Lung (tissue), 11 donors: ENCODE measurements at regions not wholly inside any gene's neighbourhood (a gene's known extent, or its start where the extent isn't known, plus 50 kb on each side); places are given as distances from the start of the nearest gene placed in this dataset.

ENCODE experiments used
- ATAC-seq: fragments of 200-7000 bp; cut with Tn5 transposase; one replicate; pipeline ENCODE4 v1.9.1; 2020; ENCODE audit warnings: moderate number of reproducible peaks; ENCODE audit not compliant: insufficient read depth, low FRiP score
- DNase-seq, 3 donors: peaks; one replicate each; pipeline ENCODE4 v3.0.0-alpha.2; 2013 to 2017
- H3K27ac ChIP-seq, 2 donors: one replicate each; pipeline ENCODE4 v1.5.1; 2013; ENCODE audit warnings: mild to moderate bottlenecking in 2 of 2, moderate library complexity in 2 of 2, control low read depth in 1 of 2, inconsistent platforms in 1 of 2, low read depth in 1 of 2, low read length in 1 of 2
- H3K27me3 ChIP-seq, 3 donors: one replicate each; pipeline ENCODE4 v1.5.1; 2013; ENCODE audit warnings: low read length in 2 of 3; ENCODE audit not compliant: control insufficient read depth in 3 of 3, insufficient read depth in 3 of 3
- H3K36me3 ChIP-seq, 4 donors: one replicate each; pipeline ENCODE4 v1.5.1; 2013; ENCODE audit warnings: low read length in 4 of 4, mild to moderate bottlenecking in 1 of 4, moderate library complexity in 1 of 4; ENCODE audit not compliant: control insufficient read depth in 4 of 4, insufficient read depth in 4 of 4
- H3K4me1 ChIP-seq, 5 donors: one replicate each; pipeline ENCODE4 v1.5.1; 2013; ENCODE audit warnings: low read length in 5 of 5, mild to moderate bottlenecking in 2 of 5, moderate library complexity in 1 of 5; ENCODE audit not compliant: control insufficient read depth in 5 of 5, insufficient read depth in 5 of 5
- H3K4me3 ChIP-seq: one replicate; pipeline ENCODE4 v1.5.1; 2013; ENCODE audit warnings: mild to moderate bottlenecking, control low read depth, moderate library complexity
- H3K9ac ChIP-seq, 2 donors: one replicate each; pipeline ENCODE4 v1.5.1; 2013; ENCODE audit warnings: low read length in 2 of 2, control low read depth in 1 of 2; ENCODE audit not compliant: insufficient read depth in 1 of 2
- H3K9me3 ChIP-seq, 4 donors: one replicate each; pipeline ENCODE4 v1.5.1; 2013; ENCODE audit warnings: low read length in 3 of 4, mild to moderate bottlenecking in 1 of 4, moderate library complexity in 1 of 4; ENCODE audit not compliant: control insufficient read depth in 4 of 4, insufficient read depth in 3 of 4
- CTCF ChIP-seq: IDR thresholded peaks from 2 replicates; pipeline ENCODE4 v1.5.1; 2012; ENCODE audit warnings: mild to moderate bottlenecking; ENCODE audit errors: control extremely low read depth, extremely low read depth
- WGBS, 2 donors: extraction: QIAGEN DNeasy Blood & Tissue Kit; methylation state at CpG; one replicate each; pipeline ENCODE4 v1.1.7; 2013; 5-methylcytosine and 5-hydroxymethylcytosine counted together
- donor health status: control.
- donor health status: control.
- donor health status: Bipolar disorder and iron deficiency.
- donor health status: healthy.
- donor health status: DM: yes; HTN: yes; CAD: no.

GRCh38 chr1:73176902-73177301, 894.6 kb upstream of the NEGR1 start:
- Histone ChIP-seq H3K27ac (no peak overlapping the region), H3K4me3 (no peak overlapping the region), H3K9ac (no peak overlapping the region), H3K27me3 (no peaks in the 10 kb centered on the region), H3K36me3 (no peaks in the 10 kb centered on the region), H3K4me1 (no peaks in the 10 kb centered on the region), H3K9me3 (peaks cover 0 to 6% (median 2%) of the 10 kb centered on the region in 4 donors)
- WGBS, 2 donors, result 87% methylated on average over 2 of the region's 2 CpGs
- DNase-seq, result no peak
- no peak for ATAC-seq
- no peak for TF ChIP-seq CTCF

- Histone ChIP-seq H3K4me1 (no peaks in the 10 kb centered on the region), H3K9ac (no peak overlapping the region), H3K4me3 (no peak overlapping the region), H3K27ac (no peak overlapping the region), H3K27me3 (no peaks in the 10 kb centered on the region), H3K36me3 (no peaks in the 10 kb centered on the region), H3K9me3 (peaks cover 0 to 1% (median 0%) of the 10 kb centered on the region in 4 donors)
- WGBS, 2 donors, result 46 to 62% methylated on average over 2 of the region's 2 CpGs
- DNase-seq (no peak), ATAC-seq (no peak)
- no peak for TF ChIP-seq CTCF
These were observed 884.8 kb upstream of the NEGR1 start for GRCh38 chr1:73167009-73167657.

GRCh38 chr1:73162564-73162963, 880.2 kb upstream of the NEGR1 start:
- no peak for TF ChIP-seq CTCF
- WGBS, 2 donors, result 52 to 53% methylated on average over 5 of the region's 5 CpGs

GRCh38 chr1:73161418-73161817, 879.1 kb upstream of the NEGR1 start:
- 78 to 87% methylated on average over 1 of the region's 1 CpG for WGBS, 2 donors
- Histone ChIP-seq H3K9me3 (no peaks in the 10 kb centered on the region), H3K27ac (no peak overlapping the region), H3K27me3 (no peaks in the 10 kb centered on the region), H3K36me3 (no peaks in the 10 kb centered on the region), H3K9ac (no peak overlapping the region), H3K4me3 (no peak overlapping the region), H3K4me1 (no peaks in the 10 kb centered on the region)
- ATAC-seq, result no peak
- TF ChIP-seq CTCF, result no peak
- no peak for DNase-seq

More at GRCh38 chr1:73162564-73162963, 880.2 kb upstream of the NEGR1 start:
- no peak for ATAC-seq
- no peak overlapping the region for H3K9ac ChIP-seq
- H3K4me3 ChIP-seq, result no peak overlapping the region
- no peaks in the 10 kb centered on the region for H3K4me1 ChIP-seq
- peaks cover 0 to 1% (median 0%) of the 10 kb centered on the region in 4 donors for H3K9me3 ChIP-seq
- DNase-seq, result no peak
- H3K36me3 ChIP-seq, result no peaks in the 10 kb centered on the region
- no peak overlapping the region for H3K27ac ChIP-seq
- H3K27me3 ChIP-seq, result no peaks in the 10 kb centered on the region
